MM.1S (cell line): ENCODE measurements at regions not wholly inside any gene's neighbourhood (a gene's known extent, or its start where the extent isn't known, plus 50 kb on each side); places are given as distances from the start of the nearest gene placed in this dataset.

Experiments used
- EZH2 ChIP-seq: fragments of 300-600 bp; sonication (generic); optimal IDR thresholded peaks from 2 replicates; pipeline ENCODE3; 2017; ENCODE audit warnings: low read depth, mild to moderate bottlenecking, antibody characterized with exemption, low read length, mixed read lengths
- TF ChIP-seq, protein P1 (sequence below): fragments of 300-600 bp; sonication (generic); IDR thresholded peaks from 2 replicates; pipeline ENCODE4 v1.5.1; 2016; ENCODE audit warnings: antibody characterized with exemption, low read length, mixed read lengths

- TF ChIP-seq, protein P1, sequence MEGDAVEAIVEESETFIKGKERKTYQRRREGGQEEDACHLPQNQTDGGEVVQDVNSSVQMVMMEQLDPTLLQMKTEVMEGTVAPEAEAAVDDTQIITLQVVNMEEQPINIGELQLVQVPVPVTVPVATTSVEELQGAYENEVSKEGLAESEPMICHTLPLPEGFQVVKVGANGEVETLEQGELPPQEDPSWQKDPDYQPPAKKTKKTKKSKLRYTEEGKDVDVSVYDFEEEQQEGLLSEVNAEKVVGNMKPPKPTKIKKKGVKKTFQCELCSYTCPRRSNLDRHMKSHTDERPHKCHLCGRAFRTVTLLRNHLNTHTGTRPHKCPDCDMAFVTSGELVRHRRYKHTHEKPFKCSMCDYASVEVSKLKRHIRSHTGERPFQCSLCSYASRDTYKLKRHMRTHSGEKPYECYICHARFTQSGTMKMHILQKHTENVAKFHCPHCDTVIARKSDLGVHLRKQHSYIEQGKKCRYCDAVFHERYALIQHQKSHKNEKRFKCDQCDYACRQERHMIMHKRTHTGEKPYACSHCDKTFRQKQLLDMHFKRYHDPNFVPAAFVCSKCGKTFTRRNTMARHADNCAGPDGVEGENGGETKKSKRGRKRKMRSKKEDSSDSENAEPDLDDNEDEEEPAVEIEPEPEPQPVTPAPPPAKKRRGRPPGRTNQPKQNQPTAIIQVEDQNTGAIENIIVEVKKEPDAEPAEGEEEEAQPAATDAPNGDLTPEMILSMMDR, result no peak
- no peak for TF ChIP-seq EZH2
These were observed 258.9 kb upstream of the B3GAT1 start for GRCh38 chr11:134670961-134671370.
